Thyroid gland (tissue), 4 donors: ENCODE measurements at regions not wholly inside any gene's neighbourhood (a gene's known extent, or its start where the extent isn't known, plus 50 kb on each side); places are given as distances from the start of the nearest gene placed in this dataset.

ENCODE experiments used
- DNase-seq, 2 donors: peaks; one replicate each; pipeline ENCODE4 v3.0.0-alpha.2; 2019
- H3K27ac ChIP-seq, 3 donors: fragments of 200-600 bp; sonication (generic); 1 replicate in 2 of 3; 2 replicates in 1 of 3; pipeline ENCODE4 v1.5.1; 2016 to 2019; ENCODE audit warnings: mild to moderate bottlenecking in 1 of 3, moderate library complexity in 1 of 3
- H3K27me3 ChIP-seq: fragments of 200-600 bp; sonication (generic); one replicate; pipeline ENCODE4 v1.5.1; 2019
- H3K36me3 ChIP-seq, 2 donors: fragments of 200-600 bp; sonication (generic); one replicate each; pipeline ENCODE4 v1.5.1; 2016 to 2019
- H3K4me1 ChIP-seq, 2 donors: fragments of 200-600 bp; sonication (generic); one replicate each; pipeline ENCODE4 v1.5.1; 2017 to 2019
- H3K4me3 ChIP-seq, 3 donors: fragments of 200-600 bp; sonication (generic); replicated peaks in 1 of 3; 1 replicate in 2 of 3; 2 replicates in 1 of 3; pipeline ENCODE4 v1.5.1; 2016; ENCODE audit warnings: mild to moderate bottlenecking in 1 of 3
- H3K9me3 ChIP-seq: fragments of 200-600 bp; sonication (generic); one replicate; pipeline ENCODE4 v1.5.1; 2017
- CTCF ChIP-seq, 6 experiments: fragments of 200-600 bp in 3 of 6; fragments of 450-650 bp in 3 of 6; sonication (generic) in 3 of 6; IDR thresholded peaks; one replicate each; pipeline ENCODE4 v1.5.1; 2016 to 2019; ENCODE audit warnings: antibody characterized with exemption in 6 of 6, mild to moderate bottlenecking in 2 of 6, inconsistent platforms in 1 of 6, moderate library complexity in 1 of 6
- POLR2A ChIP-seq, 2 donors: fragments of 450-650 bp; IDR thresholded peaks; one replicate each; pipeline ENCODE4 v1.6.1; 2017; ENCODE audit warnings: antibody characterized with exemption in 2 of 2, mild to moderate bottlenecking in 2 of 2, moderate library complexity in 1 of 2
- WGBS, 2 donors: methylation state at CpG; one replicate each; pipeline ENCODE4 v1.1.5; 2017; 5-methylcytosine and 5-hydroxymethylcytosine counted together
- intact Hi-C: fragments of 100-400 bp; cut with DNase I; formaldehyde crosslinking; loops from one replicate; pipeline ENCODE4 v1.15.1; 2023

DNA sequence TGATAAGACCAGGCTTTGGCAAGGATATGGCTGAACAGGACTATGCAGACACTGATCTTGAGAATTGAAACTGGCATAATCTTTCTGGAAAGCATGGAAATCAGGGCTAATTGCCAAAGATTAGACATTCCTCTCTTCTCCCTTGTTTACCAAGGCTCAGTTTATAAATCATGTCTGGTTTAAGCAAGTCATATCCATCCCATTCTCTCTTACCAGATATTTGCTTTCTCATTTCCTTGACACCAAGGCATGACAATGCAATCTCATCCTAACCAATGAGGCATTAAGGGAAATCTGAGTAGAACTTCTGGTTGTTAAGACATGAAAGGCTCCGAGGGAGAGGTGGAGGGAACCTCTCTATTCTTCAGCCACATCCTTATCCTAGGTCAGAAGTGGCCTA, 110.3 kb upstream of the CEP85L start:
- Histone ChIP-seq H3K9me3 (no peaks in the 10 kb centered on the region), H3K4me1 (no peaks in the 10 kb centered on the region), H3K36me3 (no peaks in the 10 kb centered on the region), H3K4me3 (no peak overlapping the region), H3K27me3 (no peaks in the 10 kb centered on the region), H3K27ac (no peak overlapping the region)
- intact Hi-C loops = no loop called here
- 81 to 95% methylated on average over 1 of the region's 1 CpG for WGBS, 2 donors
- TF ChIP-seq POLR2A (IDR thresholded peaks at IDR 0.05) (no peak), CTCF (IDR thresholded peaks at IDR 0.05) (no peak)
- DNase-seq = no peak

- TF ChIP-seq CTCF (IDR thresholded peaks at IDR 0.05) (no peak), POLR2A (IDR thresholded peaks at IDR 0.05) (no peak)
- no peak for DNase-seq
Observed at GRCh38 chr6:118758946-118759345, 107.6 kb upstream of the CEP85L start.

GRCh38 chr6:118755941-118756646, 104.7 kb upstream of the CEP85L start:
- TF ChIP-seq CTCF (IDR thresholded peaks at IDR 0.05) (no peak), POLR2A (IDR thresholded peaks at IDR 0.05) (no peak)
- Histone ChIP-seq H3K9me3 (no peaks in the 10 kb centered on the region), H3K4me3 (no peak overlapping the region), H3K36me3 (no peaks in the 10 kb centered on the region), H3K27ac (peak overlapping the region in 1 of 3 donors; percentile 2), H3K27me3 (no peaks in the 10 kb centered on the region), H3K4me1 (no peaks in the 10 kb centered on the region)
- peak; percentile 79 to 80 for DNase-seq
- intact Hi-C loops = no loop called here
- 78 to 82% methylated on average over 6 of the region's 6 CpGs for WGBS, 2 donors

More at GRCh38 chr6:118758946-118759345, 107.6 kb upstream of the CEP85L start:
- Histone ChIP-seq H3K27me3 (no peaks in the 10 kb centered on the region), H3K9me3 (no peaks in the 10 kb centered on the region), H3K36me3 (no peaks in the 10 kb centered on the region), H3K4me1 (no peaks in the 10 kb centered on the region), H3K4me3 (no peak overlapping the region), H3K27ac (no peak overlapping the region)
- intact Hi-C loops = no loop called here

DNA sequence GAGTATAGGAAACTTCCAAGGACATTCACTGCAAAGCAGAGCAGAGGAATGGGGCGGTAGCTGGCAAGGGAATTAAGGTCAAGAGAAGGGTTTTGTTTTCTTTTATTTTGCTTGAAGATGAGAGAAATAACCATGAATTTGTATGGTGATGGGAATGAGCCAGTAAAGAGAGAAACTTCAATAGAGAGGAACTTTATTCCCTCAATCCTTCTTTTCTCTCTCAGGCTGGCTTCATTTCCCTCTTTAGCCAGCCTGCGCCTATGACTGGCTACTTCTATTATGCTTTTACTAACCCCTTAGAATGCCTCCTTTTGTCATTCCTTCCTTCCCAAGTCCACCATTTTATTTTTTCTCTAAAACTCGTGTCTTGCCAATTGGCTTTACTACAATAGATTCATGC, 101.4 kb upstream of the CEP85L start:
- H3K27me3 ChIP-seq = no peaks in the 10 kb centered on the region
- H3K4me3 ChIP-seq = no peak overlapping the region
- no peak for DNase-seq
- H3K9me3 ChIP-seq = no peaks in the 10 kb centered on the region
- no peak overlapping the region for H3K27ac ChIP-seq
- WGBS, 2 donors = 82% methylated on average over 3 of the region's 3 CpGs
- no peaks in the 10 kb centered on the region for H3K4me1 ChIP-seq
- no peaks in the 10 kb centered on the region for H3K36me3 ChIP-seq
- intact Hi-C loops = no loop called here
- no peak for TF ChIP-seq POLR2A (IDR thresholded peaks at IDR 0.05)
- no peak for TF ChIP-seq CTCF (IDR thresholded peaks at IDR 0.05)

GRCh38 chr6:118751072-118751471, 99.7 kb upstream of the CEP85L start:
- Histone ChIP-seq H3K27me3 (no peaks in the 10 kb centered on the region), H3K36me3 (no peaks in the 10 kb centered on the region), H3K9me3 (no peaks in the 10 kb centered on the region), H3K27ac (no peak overlapping the region), H3K4me3 (no peak overlapping the region), H3K4me1 (no peaks in the 10 kb centered on the region)
- TF ChIP-seq CTCF (IDR thresholded peaks at IDR 0.05) (no peak), POLR2A (IDR thresholded peaks at IDR 0.05) (no peak)
- intact Hi-C loops = no loop called here
- no peak for DNase-seq
- WGBS, 2 donors = 94 to 95% methylated on average over 3 of the region's 3 CpGs
